Natural killer cell (primary cell): ENCODE measurements at regions not wholly inside any gene's neighbourhood (a gene's known extent, or its start where the extent isn't known, plus 50 kb on each side); places are given as distances from the start of the nearest gene placed in this dataset.

Experiments used
- ATAC-seq, 3 donors: fragments of 150-1000 bp in 2 of 3; fragments of 200-7000 bp in 1 of 3; cut with Tn5 transposase; 1 replicate in 1 of 3; 2 replicates in 2 of 3; pipeline ENCODE4 v1.10.0; 2021; ENCODE audit warnings: mild to moderate bottlenecking in 2 of 3, moderate library complexity in 2 of 3
- DNase-seq, 2 donors: peaks; one replicate each; pipeline versions ENCODE4 v3.0.0 to v3.0.0-alpha.2; 2013 to 2021; ENCODE audit warnings: mixed read lengths in 1 of 2
- H3K27ac ChIP-seq: one replicate; pipeline ENCODE4 v1.5.1; 2013; ENCODE audit warnings: mild to moderate bottlenecking, low read length
- H3K27me3 ChIP-seq: one replicate; pipeline ENCODE4 v1.6.1; 2013; ENCODE audit warnings: low read length; ENCODE audit not compliant: control insufficient read depth, insufficient read depth
- H3K36me3 ChIP-seq: one replicate; pipeline ENCODE4 v1.6.1; 2013; ENCODE audit warnings: low read length; ENCODE audit not compliant: control insufficient read depth, insufficient read depth
- H3K4me1 ChIP-seq: one replicate; pipeline ENCODE4 v1.6.1; 2013; ENCODE audit warnings: low read length; ENCODE audit not compliant: control insufficient read depth, insufficient read depth
- H3K4me3 ChIP-seq: one replicate; pipeline ENCODE4 v1.5.1; 2013; ENCODE audit warnings: low read length
- H3K9me3 ChIP-seq: one replicate; pipeline ENCODE4 v1.6.1; 2013; ENCODE audit warnings: low read length; ENCODE audit not compliant: control insufficient read depth, insufficient read depth
- H3K27ac Mint-ChIP-seq, 2 donors: one replicate each; pipeline ENCODE4 v1.8.0; 2022; ENCODE audit warnings: mild to moderate bottlenecking in 2 of 2, mixed read lengths in 2 of 2, moderate library complexity in 1 of 2
- H3K27me3 Mint-ChIP-seq, 2 donors: one replicate each; pipeline ENCODE4 v1.8.0; 2022; ENCODE audit warnings: low read depth in 2 of 2, mixed read lengths in 2 of 2
- H3K36me3 Mint-ChIP-seq: one replicate; pipeline ENCODE4 v1.8.0; 2022; ENCODE audit warnings: mixed read lengths
- H3K4me1 Mint-ChIP-seq, 2 donors: one replicate each; pipeline ENCODE4 v1.8.0; 2022; ENCODE audit warnings: mixed read lengths in 2 of 2
- H3K4me3 Mint-ChIP-seq: one replicate; pipeline ENCODE4 v1.8.0; 2022; ENCODE audit warnings: mild to moderate bottlenecking, moderate library complexity, mixed read lengths
- H3K9me3 Mint-ChIP-seq, 2 donors: one replicate each; pipeline ENCODE4 v1.8.0; 2022; ENCODE audit warnings: mixed read lengths in 2 of 2
- CTCF ChIP-seq: fragments of 200-600 bp; IDR thresholded peaks from one replicate; pipeline ENCODE4 v1.8.0; 2022; ENCODE audit warnings: antibody characterized with exemption
- WGBS: methylation state at CpG from one replicate; pipeline ENCODE4 v1.1.7; 2013; ENCODE audit warnings: missing lambda C conversion rate; ENCODE audit not compliant: insufficient coverage; 5-methylcytosine and 5-hydroxymethylcytosine counted together
- intact Hi-C: fragments of 100-400 bp; cut with micrococcal nuclease; formaldehyde crosslinking; loops from one replicate; pipeline ENCODE4 v1.14.2; 2022

DNA sequence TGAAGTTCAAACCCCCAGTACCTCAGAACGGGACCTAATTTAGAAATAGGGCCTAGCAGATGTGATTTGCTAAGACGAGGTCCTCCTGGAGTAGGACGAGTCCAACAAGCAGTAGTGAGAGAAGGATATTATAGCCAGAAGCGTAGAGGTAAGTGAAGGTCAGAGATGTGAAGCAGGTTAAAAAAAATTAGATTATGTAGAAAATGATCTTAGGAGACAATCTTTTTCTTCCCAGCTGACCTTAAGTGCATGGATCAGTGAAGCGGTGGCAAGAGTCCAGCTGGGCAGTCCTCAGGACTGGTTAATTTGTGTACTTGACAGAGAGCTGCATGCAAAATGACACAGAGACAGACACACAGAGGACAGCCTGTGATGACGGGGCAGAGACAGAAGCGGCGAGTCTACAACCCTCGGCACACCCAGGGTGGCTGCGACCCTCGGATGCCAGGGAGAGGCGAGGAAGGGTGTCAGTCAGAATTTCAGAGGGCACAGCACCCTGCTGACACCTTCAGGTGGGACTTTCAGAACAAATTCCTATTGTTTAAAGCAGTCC is 131.4 kb upstream of the IRX4 start:
- WGBS = 84% methylated on average over 12 of the region's 12 CpGs
- Mint-ChIP-seq H3K9me3 (no peaks in the 10 kb centered on the region), H3K27me3 (peaks cover 8 to 9% of the 10 kb centered on the region in 2 donors), H3K36me3 (no peaks in the 10 kb centered on the region), H3K4me1 (no peaks in the 10 kb centered on the region), H3K27ac (no peak overlapping the region), H3K4me3 (no peak overlapping the region)
- Histone ChIP-seq H3K27me3 (no peaks in the 10 kb centered on the region), H3K9me3 (no peaks in the 10 kb centered on the region), H3K4me1 (no peaks in the 10 kb centered on the region), H3K27ac (no peak overlapping the region), H3K4me3 (no peak overlapping the region), H3K36me3 (no peaks in the 10 kb centered on the region)
- ATAC-seq = no peak
- intact Hi-C loops = loop anchor here (10.0 kb wide), 1 partner anchor 279 kb away; no protein-coding TSS in a partner anchor
- no peak for TF ChIP-seq CTCF
- DNase-seq = no peak

DNA sequence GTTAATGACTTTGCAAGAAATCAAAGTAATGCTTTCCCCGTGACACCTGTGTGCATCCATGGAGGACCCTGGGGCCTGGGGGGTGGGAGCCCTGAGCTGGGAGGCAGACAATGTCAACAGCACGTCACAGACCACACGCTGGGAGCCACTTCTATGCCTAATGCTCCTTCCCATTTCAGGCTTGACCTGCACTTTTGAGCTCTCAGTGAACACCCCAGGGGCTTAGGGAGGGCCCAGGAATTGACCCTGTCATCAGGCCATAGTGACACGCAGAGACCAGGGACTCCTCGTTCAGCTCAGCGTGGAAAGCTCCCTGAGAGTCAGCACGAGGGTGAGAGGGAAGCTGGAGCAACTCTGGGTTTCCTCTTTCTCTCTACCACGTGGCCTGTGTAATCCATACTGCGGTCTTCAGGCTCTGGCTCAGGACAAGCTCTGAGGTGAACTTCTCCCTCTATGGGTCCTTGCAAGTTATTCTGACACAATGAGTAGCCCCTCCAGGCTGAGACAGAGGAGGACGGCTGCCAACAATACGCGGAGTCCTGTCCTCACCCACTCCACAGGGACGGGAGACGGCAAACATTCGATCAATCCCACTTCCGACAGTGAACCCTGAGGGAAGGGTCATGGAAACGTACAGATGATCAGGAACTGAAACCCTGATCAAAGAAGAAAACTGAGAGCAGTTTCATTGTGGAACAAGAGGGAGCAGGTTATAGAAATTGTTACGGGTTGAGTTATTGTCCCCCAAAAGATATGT is 130.8 kb upstream of the IRX4 start:
- Mint-ChIP-seq H3K9me3 (no peaks in the 10 kb centered on the region), H3K27ac (no peak overlapping the region), H3K27me3 (peaks cover 8 to 9% of the 10 kb centered on the region in 2 donors), H3K4me3 (no peak overlapping the region), H3K4me1 (no peaks in the 10 kb centered on the region), H3K36me3 (no peaks in the 10 kb centered on the region)
- Histone ChIP-seq H3K27ac (no peak overlapping the region), H3K4me3 (no peak overlapping the region), H3K4me1 (no peaks in the 10 kb centered on the region), H3K27me3 (no peaks in the 10 kb centered on the region), H3K36me3 (no peaks in the 10 kb centered on the region), H3K9me3 (no peaks in the 10 kb centered on the region)
- DNase-seq (no peak), ATAC-seq (no peak)
- TF ChIP-seq CTCF = no peak
- WGBS = 72% methylated on average over 18 of the region's 18 CpGs
- intact Hi-C loops = loop anchor here (10.0 kb wide), 1 partner anchor 279 kb away; no protein-coding TSS in a partner anchor

- Histone ChIP-seq H3K9me3 (no peaks in the 10 kb centered on the region), H3K36me3 (no peaks in the 10 kb centered on the region), H3K4me3 (no peak overlapping the region), H3K27me3 (no peaks in the 10 kb centered on the region), H3K27ac (no peak overlapping the region), H3K4me1 (no peaks in the 10 kb centered on the region)
- 82% methylated on average over 8 of the region's 8 CpGs for WGBS
- ATAC-seq = no peak
- intact Hi-C loops = loop anchor here (10.0 kb wide), 1 partner anchor 278 kb away; no protein-coding TSS in a partner anchor
- no peak overlapping the region for H3K27ac Mint-ChIP-seq
- no peak for DNase-seq
- no peak overlapping the region for H3K4me3 Mint-ChIP-seq
- H3K27me3 Mint-ChIP-seq = peaks cover 8 to 9% of the 10 kb centered on the region in 2 donors
- H3K9me3 Mint-ChIP-seq = no peaks in the 10 kb centered on the region
- no peaks in the 10 kb centered on the region for H3K4me1 Mint-ChIP-seq
- no peaks in the 10 kb centered on the region for H3K36me3 Mint-ChIP-seq
- TF ChIP-seq CTCF = no peak
Measured at GRCh38 chr5:2012885-2013284, 130.2 kb upstream of the IRX4 start.
